GM23338 (cell line): ENCODE measurements at regions not wholly inside any gene's neighbourhood (a gene's known extent, or its start where the extent isn't known, plus 50 kb on each side); places are given as distances from the start of the nearest gene placed in this dataset.

Experiments
- ATAC-seq: fragments of 200-7000 bp; cut with Tn5 transposase; 3 replicates; pipeline ENCODE4 v1.9.1; 2020
- DNase-seq: peaks from one replicate; pipeline ENCODE4 v3.0.0-alpha.2; 2015; ENCODE audit warnings: low spot score
- H2AFZ ChIP-seq: fragments of 200-600 bp; sonication (generic); 2 replicates; pipeline ENCODE4 v1.8.0; 2016; ENCODE audit warnings: antibody characterized with exemption, mild to moderate bottlenecking, moderate library complexity
- H3F3A ChIP-seq: fragments of 200-600 bp; sonication (generic); replicated peaks from 2 replicates; pipeline ENCODE4 v1.8.0; 2017; ENCODE audit warnings: antibody characterized with exemption, mixed run types, low read depth
- H3K27ac ChIP-seq: fragments of 200-600 bp; sonication (generic); 2 replicates; pipeline ENCODE4 v1.6.1; 2016; ENCODE audit warnings: low read depth
- H3K27me3 ChIP-seq: fragments of 200-600 bp; sonication (generic); 2 replicates; pipeline ENCODE4 v1.8.0; 2016; ENCODE audit warnings: mild to moderate bottlenecking, mixed run types, moderate library complexity; ENCODE audit not compliant: insufficient read depth
- H3K36me3 ChIP-seq: fragments of 200-600 bp; sonication (generic); 2 replicates; pipeline ENCODE4 v1.8.0; 2016; ENCODE audit warnings: mild to moderate bottlenecking; ENCODE audit not compliant: insufficient read depth
- H3K4me1 ChIP-seq: fragments of 200-600 bp; sonication (generic); 2 replicates; pipeline ENCODE4 v1.8.0; 2016; ENCODE audit warnings: mild to moderate bottlenecking, moderate library complexity; ENCODE audit not compliant: insufficient read depth
- H3K4me2 ChIP-seq: fragments of 200-600 bp; sonication (generic); 2 replicates; pipeline ENCODE4 v1.7.1; 2017; ENCODE audit warnings: mixed run types
- H3K4me3 ChIP-seq: fragments of 200-600 bp; sonication (generic); 2 replicates; pipeline ENCODE4 v1.6.1; 2016; ENCODE audit warnings: mixed run types
- H3K79me2 ChIP-seq: fragments of 200-600 bp; sonication (generic); replicated peaks from 2 replicates; pipeline ENCODE4 v1.8.0; 2017; ENCODE audit warnings: mild to moderate bottlenecking; ENCODE audit not compliant: insufficient read depth
- H3K9me2 ChIP-seq: fragments of 200-600 bp; sonication (generic); 2 replicates; pipeline ENCODE4 v1.8.0; 2017; ENCODE audit not compliant: insufficient read depth
- H4K20me1 ChIP-seq: fragments of 200-600 bp; sonication (generic); replicated peaks from 2 replicates; pipeline ENCODE4 v1.8.0; 2017; ENCODE audit warnings: mild to moderate bottlenecking; ENCODE audit not compliant: insufficient read depth
- H3K27ac Mint-ChIP-seq: 2 replicates; pipeline ENCODE4 v1.8.0; 2020; ENCODE audit warnings: inconsistent platforms, mild to moderate bottlenecking, moderate library complexity, mixed read lengths
- H3K27me3 Mint-ChIP-seq: 3 replicates; pipeline ENCODE4 v1.8.0; 2022; ENCODE audit warnings: low read depth, mild to moderate bottlenecking, moderate library complexity, mixed read lengths, inconsistent platforms; ENCODE audit not compliant: insufficient read depth, poor library complexity
- H3K36me3 Mint-ChIP-seq: 3 replicates; pipeline ENCODE4 v1.8.0; 2021; ENCODE audit warnings: low read depth, mild to moderate bottlenecking, inconsistent platforms, moderate library complexity, mixed read lengths
- H3K4me1 Mint-ChIP-seq: 3 replicates; pipeline ENCODE4 v1.8.0; 2020; ENCODE audit warnings: mild to moderate bottlenecking, inconsistent platforms, mixed read lengths
- H3K4me3 Mint-ChIP-seq: 3 replicates; pipeline ENCODE4 v1.8.0; 2021; ENCODE audit warnings: moderate library complexity, mild to moderate bottlenecking, inconsistent platforms, mixed read lengths
- H3K9me3 Mint-ChIP-seq: 3 replicates; pipeline ENCODE4 v1.8.0; 2020; ENCODE audit warnings: moderate library complexity, mild to moderate bottlenecking, inconsistent platforms, mixed read lengths
- EZH2phosphoT487 ChIP-seq: fragments of 200-600 bp; sonication (generic); IDR thresholded peaks from one replicate; pipeline ENCODE4 v1.8.1; 2018; ENCODE audit warnings: antibody characterized with exemption; ENCODE audit not compliant: unreplicated experiment
- POLR2AphosphoS5 ChIP-seq: IDR thresholded peaks from 2 replicates; pipeline ENCODE4 v1.6.1; 2016; ENCODE audit warnings: antibody characterized with exemption, low read depth
- STAT1 ChIP-seq: IDR thresholded peaks from one replicate; pipeline ENCODE4 v1.6.1; 2016; ENCODE audit warnings: antibody characterized with exemption; ENCODE audit not compliant: unreplicated experiment
- ZNF114 ChIP-seq: fragments of 250-450 bp; sonication (Bioruptor Pico); IDR thresholded peaks from 2 replicates; pipeline ENCODE4 v1.5.0; 2020; ENCODE audit warnings: mild to moderate bottlenecking, moderate library complexity
- ZNF462 ChIP-seq: fragments of 250-450 bp; sonication (Bioruptor Pico); IDR thresholded peaks from 2 replicates; pipeline ENCODE4 v1.5.0; 2020; ENCODE audit warnings: mild to moderate bottlenecking, moderate library complexity
- TF ChIP-seq, protein P1 (sequence below): IDR thresholded peaks from one replicate; pipeline ENCODE4 v1.6.1; 2018; ENCODE audit warnings: antibody characterized with exemption; ENCODE audit not compliant: unreplicated experiment

DNA sequence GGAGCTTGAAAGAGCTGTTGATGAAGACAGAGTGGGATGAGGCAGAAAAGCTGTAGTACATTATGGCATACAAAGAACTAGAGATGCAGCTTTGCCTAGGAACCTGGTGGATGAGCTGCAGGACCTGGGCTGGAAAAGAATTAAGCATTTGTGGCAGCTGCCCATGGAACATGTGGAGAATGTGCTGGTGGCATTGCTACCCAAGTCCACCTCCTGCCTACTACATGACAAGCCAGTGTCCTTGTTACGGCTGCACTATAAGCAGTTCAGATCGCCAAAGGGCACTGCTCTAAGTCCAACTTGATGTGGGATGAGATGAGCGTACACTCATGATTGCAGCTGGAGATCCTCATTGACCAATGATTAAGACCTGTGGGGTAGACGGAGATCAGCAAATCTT, 81.1 kb upstream of the ADPGK start (continued):
- no peak for TF ChIP-seq ZNF462 (CRISPR knock-in tag)
- TF ChIP-seq, protein P1, sequence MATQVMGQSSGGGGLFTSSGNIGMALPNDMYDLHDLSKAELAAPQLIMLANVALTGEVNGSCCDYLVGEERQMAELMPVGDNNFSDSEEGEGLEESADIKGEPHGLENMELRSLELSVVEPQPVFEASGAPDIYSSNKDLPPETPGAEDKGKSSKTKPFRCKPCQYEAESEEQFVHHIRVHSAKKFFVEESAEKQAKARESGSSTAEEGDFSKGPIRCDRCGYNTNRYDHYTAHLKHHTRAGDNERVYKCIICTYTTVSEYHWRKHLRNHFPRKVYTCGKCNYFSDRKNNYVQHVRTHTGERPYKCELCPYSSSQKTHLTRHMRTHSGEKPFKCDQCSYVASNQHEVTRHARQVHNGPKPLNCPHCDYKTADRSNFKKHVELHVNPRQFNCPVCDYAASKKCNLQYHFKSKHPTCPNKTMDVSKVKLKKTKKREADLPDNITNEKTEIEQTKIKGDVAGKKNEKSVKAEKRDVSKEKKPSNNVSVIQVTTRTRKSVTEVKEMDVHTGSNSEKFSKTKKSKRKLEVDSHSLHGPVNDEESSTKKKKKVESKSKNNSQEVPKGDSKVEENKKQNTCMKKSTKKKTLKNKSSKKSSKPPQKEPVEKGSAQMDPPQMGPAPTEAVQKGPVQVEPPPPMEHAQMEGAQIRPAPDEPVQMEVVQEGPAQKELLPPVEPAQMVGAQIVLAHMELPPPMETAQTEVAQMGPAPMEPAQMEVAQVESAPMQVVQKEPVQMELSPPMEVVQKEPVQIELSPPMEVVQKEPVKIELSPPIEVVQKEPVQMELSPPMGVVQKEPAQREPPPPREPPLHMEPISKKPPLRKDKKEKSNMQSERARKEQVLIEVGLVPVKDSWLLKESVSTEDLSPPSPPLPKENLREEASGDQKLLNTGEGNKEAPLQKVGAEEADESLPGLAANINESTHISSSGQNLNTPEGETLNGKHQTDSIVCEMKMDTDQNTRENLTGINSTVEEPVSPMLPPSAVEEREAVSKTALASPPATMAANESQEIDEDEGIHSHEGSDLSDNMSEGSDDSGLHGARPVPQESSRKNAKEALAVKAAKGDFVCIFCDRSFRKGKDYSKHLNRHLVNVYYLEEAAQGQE, result no peak

GRCh38 chr15:72861354-72861910, 77.9 kb upstream of the ADPGK start:
- TF ChIP-seq EZH2phosphoT487, result no peak
- TF ChIP-seq ZNF114 (CRISPR knock-in tag), result no peak
- no peak for TF ChIP-seq STAT1
- TF ChIP-seq POLR2AphosphoS5, result no peak
- TF ChIP-seq ZNF462 (CRISPR knock-in tag), result no peak
- H3K36me3 ChIP-seq, result no peaks in the 10 kb centered on the region
- no peaks in the 10 kb centered on the region for H3F3A ChIP-seq
- no peak overlapping the region for H3K4me3 Mint-ChIP-seq
- no peak overlapping the region for H3K4me3 ChIP-seq
- H2AFZ ChIP-seq, result no peak overlapping the region
- H3K27me3 ChIP-seq, result no peaks in the 10 kb centered on the region
- H3K4me2 ChIP-seq, result no peak overlapping the region
- H3K27me3 Mint-ChIP-seq, result peaks cover 2% of the 10 kb centered on the region
- DNase-seq (no peak), ATAC-seq (no peak)
- no peak overlapping the region for H3K27ac Mint-ChIP-seq
- no peaks in the 10 kb centered on the region for H3K4me1 ChIP-seq
- H3K9me3 Mint-ChIP-seq, result no peaks in the 10 kb centered on the region
- no peaks in the 10 kb centered on the region for H3K36me3 Mint-ChIP-seq
- H3K4me1 Mint-ChIP-seq, result no peaks in the 10 kb centered on the region
- 0 out of 2 replicates have a peak, but pooled peaks cover 7% of the 10 kb centered on the region for H3K9me2 ChIP-seq
- no peaks in the 10 kb centered on the region for H3K79me2 ChIP-seq
- no peaks in the 10 kb centered on the region for H4K20me1 ChIP-seq
- H3K27ac ChIP-seq, result no peak overlapping the region
